Endothelial cell of hepatic sinusoid (primary cell): ENCODE measurements at regions not wholly inside any gene's neighbourhood (a gene's known extent, or its start where the extent isn't known, plus 50 kb on each side); places are given as distances from the start of the nearest gene placed in this dataset.
"Not testable (repeated sequence)": the region's sequence is repeated elsewhere in the genome, so short reads cannot be mapped to it uniquely, and the experiment has no call there.

Experiments used
- in situ Hi-C: cut with HindIII; loops from 2 replicates; pipeline ENCODE4 v1.10.0; 2017; ENCODE audit warnings: low sequenced_read_pairs

DNA sequence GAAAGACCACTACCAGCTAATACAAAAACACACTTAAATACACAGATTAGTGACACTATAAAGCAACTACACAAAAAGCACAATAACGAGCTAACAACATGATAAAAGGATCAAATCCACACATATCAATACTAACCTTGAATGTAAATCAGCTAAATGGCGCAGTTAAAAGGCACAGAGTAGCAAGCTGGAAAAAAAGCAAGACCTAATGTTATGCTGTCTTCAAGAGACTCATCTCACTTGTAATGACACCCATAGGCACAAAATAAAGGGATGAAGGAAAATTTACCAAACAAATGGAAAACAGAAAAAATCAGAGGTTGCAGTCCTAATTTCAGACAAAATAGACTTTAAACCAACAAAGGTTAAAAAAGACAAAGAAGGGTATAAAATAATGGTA is 86.3 kb downstream of the NUS1 start:
- in situ Hi-C loops, result loop anchor here (10.0 kb wide), 1 partner anchor 557 kb away; no protein-coding TSS in a partner anchor

GRCh38 chr6:117771403-117771802 is 96.1 kb downstream of the NUS1 start:
- in situ Hi-C loops, result no loop called here

GRCh38 chr6:117776441-117776840 is 101.2 kb downstream of the NUS1 start:
- in situ Hi-C loops, result no loop called here

GRCh38 chr6:117781550-117781949 is 106.3 kb downstream of the NUS1 start:
- in situ Hi-C loops, result no loop called here

DNA sequence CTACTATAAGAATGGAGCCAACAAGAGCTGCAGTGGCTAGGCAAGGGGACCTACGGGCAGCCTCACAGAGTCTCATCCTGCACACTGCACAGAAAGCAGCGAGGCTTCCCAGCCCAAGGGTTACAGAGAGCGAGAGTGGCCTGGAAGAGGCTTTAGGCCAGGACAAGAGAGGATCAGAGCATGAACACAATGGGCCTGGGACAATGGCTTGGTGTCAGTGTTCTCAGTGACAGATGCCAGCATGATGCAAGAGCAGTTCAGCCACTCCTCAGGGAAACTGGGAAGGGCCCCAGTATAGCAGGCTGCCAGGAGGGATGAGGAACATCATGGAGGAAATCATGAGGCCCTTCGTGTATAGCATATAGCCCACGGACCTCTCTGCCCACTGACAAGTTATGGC is 108.0 kb downstream of the NUS1 start:
- in situ Hi-C loops, result no loop called here

GRCh38 chr6:117791012-117791411 is 115.7 kb downstream of the NUS1 start:
- in situ Hi-C loops, result loop anchor here (5.0 kb wide), 1 partner anchor 59 kb away; no protein-coding TSS in a partner anchor

DNA sequence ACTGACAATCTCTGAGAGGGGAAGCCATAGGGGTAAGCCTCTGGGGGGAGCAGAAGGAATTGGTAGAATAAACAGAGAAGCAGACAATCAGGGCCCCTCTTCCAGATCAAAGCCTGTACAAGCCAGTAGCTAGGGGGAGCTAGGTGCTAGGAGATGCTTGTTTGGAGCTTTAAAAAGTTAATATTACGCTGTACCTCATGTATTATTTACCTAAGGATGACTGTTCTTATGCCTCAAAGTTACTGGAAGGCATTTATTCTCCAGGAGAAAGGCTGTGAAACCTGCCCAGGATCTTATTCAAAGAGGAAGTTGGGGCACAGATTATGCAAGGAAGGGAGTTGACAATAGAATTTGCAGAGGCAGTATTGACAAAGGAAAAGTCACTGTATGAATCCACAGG is 111.8 kb upstream of the SLC35F1 start:
- in situ Hi-C loops, result no loop called here

- in situ Hi-C loops, result not testable (repeated sequence)
These were observed 108.2 kb upstream of the SLC35F1 start for GRCh38 chr6:117798819-117799218.

- in situ Hi-C loops, result no loop called here
These were observed 96.8 kb upstream of the SLC35F1 start for GRCh38 chr6:117810269-117810668.

DNA sequence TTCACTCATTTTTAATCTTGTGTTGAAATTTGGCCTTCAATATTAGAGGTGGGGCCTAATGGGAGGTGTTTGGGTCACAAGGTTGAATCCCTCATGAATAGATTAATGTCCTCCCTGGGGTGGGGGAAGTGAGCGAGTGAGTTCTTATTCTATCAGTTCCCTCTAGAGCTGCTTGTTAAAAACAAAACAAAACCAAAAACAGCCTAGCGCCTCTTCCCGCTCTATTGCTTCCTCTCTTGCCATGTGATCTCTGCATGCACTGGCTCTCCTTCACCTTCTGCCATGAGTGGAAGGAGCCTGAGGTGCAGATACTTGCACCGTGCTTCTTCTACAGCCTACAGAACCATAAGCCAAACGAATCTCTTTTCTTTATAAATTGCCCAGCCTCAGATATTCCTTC is 89.6 kb upstream of the SLC35F1 start:
- in situ Hi-C loops, result no loop called here

GRCh38 chr6:117817992-117818391 is 89.1 kb upstream of the SLC35F1 start:
- in situ Hi-C loops, result no loop called here

DNA sequence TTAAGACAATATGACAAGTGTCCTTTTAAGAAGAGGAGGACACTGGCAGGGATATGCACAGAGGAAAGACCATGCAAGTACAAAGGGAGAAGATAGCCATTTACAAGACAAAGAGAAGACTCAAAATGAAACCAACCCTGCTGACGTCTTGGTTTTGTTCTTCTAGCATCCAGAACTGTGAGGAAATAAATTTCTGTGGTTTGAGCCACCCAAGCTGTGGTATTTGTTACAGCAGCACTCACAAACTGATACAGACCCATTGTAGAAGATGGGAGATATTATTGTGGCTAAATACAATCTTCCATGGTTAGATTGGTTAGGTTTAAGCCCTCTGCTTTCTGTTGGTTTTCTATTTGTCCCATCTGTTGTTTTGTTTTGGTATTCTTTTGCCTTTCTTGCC is 88.6 kb upstream of the SLC35F1 start:
- in situ Hi-C loops, result no loop called here

DNA sequence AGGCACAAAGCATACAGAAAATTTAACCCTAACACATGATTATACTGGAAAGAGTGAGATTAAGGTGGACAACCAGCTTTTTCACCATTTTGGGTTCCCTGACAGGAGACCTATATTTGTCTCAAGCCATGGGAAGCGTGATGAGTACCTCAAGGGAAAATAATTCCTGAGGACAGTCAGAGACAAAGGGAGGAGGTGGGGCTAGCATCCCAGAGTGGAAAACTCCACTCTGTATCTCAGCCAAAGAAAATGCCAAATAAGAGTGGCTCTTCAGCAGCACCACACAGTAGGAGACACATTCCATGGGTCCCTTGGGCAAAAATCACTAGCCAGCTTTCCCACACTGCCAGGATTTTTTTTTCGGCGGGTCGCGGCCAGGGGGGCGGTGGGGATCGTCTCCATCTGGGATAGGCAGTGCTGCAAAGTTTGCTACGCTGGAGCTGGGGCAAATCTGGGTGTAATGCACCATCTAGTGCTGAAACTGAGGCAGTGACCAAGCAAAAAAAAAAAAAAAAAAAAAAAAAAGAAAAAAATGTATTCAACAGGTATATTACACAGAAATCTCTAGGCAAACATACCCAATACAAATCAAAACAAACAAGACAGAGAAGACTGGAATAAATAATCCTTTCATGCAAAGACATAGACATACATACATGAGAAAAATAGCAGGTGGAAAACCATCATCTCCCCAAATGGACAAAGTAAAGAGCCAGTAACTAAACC is 77.3 kb upstream of the SLC35F1 start:
- in situ Hi-C loops, result no loop called here

DNA sequence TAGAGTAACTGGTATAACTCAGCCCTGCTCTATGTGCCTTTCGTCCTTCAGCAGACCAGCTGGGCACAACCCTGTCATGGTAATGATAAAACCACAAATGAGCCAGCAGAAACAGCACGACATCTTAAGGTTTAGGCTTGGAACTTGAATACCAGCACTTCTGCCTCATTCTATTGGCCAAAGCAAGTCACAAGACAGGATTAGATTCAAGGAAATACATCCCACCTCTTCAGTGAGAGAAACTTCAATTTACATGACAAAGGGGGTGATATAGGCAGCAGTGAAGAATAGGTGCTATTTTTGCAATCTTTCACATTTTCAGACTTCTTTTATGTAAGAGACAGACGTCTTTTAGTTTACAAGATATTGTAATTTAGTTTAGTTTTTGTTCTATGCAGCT is 69.8 kb upstream of the SLC35F1 start:
- in situ Hi-C loops, result no loop called here

- in situ Hi-C loops, result no loop called here
These were observed 66.5 kb upstream of the SLC35F1 start for GRCh38 chr6:117840541-117840983.

- in situ Hi-C loops, result no loop called here
These were observed 59.2 kb upstream of the SLC35F1 start for GRCh38 chr6:117847912-117848311.

DNA sequence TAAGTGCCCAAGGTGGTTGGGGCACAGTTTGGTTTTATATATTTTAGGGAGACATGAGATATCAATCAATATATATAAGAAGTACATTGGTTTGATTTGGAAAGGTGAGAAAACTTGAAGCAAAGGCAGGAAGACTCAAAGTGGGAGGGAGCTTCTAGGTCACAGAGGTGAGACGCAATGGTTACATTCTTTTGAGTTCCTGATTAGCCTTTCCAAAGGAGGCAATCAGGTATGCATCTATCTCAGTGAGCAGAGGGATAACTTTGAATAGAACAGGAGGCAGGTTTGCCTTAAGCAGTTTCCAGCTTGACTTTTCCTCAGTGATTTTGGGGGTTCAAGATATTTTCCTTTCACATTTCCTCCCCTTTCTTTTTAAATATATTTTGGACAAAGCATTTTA is 58.0 kb upstream of the SLC35F1 start:
- in situ Hi-C loops, result no loop called here
